RWPE2 (cell line): ENCODE measurements at regions not wholly inside any gene's neighbourhood (a gene's known extent, or its start where the extent isn't known, plus 50 kb on each side); places are given as distances from the start of the nearest gene placed in this dataset.
"Not testable (repeated sequence)": the region's sequence is repeated elsewhere in the genome, so short reads cannot be mapped to it uniquely, and the experiment has no call there.

ENCODE experiments used
- ATAC-seq: fragments of 200-7000 bp; cut with Tn5 transposase; 3 replicates; pipeline ENCODE4 v1.9.1; 2021; ENCODE audit warnings: low read depth
- DNase-seq: peaks from one replicate; pipeline ENCODE4 v3.0.0-alpha.2; 2020; ENCODE audit warnings: low spot score
- H3K27ac ChIP-seq: fragments of 450-650 bp; 2 replicates; pipeline ENCODE4 v1.5.1; 2017; ENCODE audit warnings: mild to moderate bottlenecking; ENCODE audit not compliant: poor library complexity, severe bottlenecking
- H3K27me3 ChIP-seq: fragments of 250-450 bp; sonication (Bioruptor Pico); 2 replicates; pipeline ENCODE4 v1.5.1; 2021; ENCODE audit warnings: mild to moderate bottlenecking, moderate library complexity; ENCODE audit not compliant: insufficient read depth, poor library complexity, severe bottlenecking
- H3K36me3 ChIP-seq: fragments of 250-450 bp; sonication (Bioruptor Pico); 2 replicates; pipeline ENCODE4 v1.5.1; 2020; ENCODE audit warnings: low read depth, mild to moderate bottlenecking, moderate library complexity
- H3K4me1 ChIP-seq: fragments of 250-450 bp; sonication (Bioruptor Pico); 2 replicates; pipeline ENCODE4 v1.5.1; 2021; ENCODE audit warnings: mild to moderate bottlenecking, moderate library complexity; ENCODE audit not compliant: insufficient read depth, poor library complexity, severe bottlenecking
- H3K4me3 ChIP-seq: fragments of 250-450 bp; sonication (Bioruptor Pico); 2 replicates; pipeline ENCODE4 v1.5.1; 2021; ENCODE audit warnings: mild to moderate bottlenecking, moderate library complexity; ENCODE audit not compliant: severe bottlenecking
- H3K9me3 ChIP-seq: fragments of 250-450 bp; sonication (Bioruptor Pico); 2 replicates; pipeline ENCODE4 v1.5.1; 2021; ENCODE audit warnings: mild to moderate bottlenecking, moderate library complexity; ENCODE audit not compliant: severe bottlenecking
- CTCF ChIP-seq: fragments of 450-650 bp; IDR thresholded peaks from one replicate; pipeline ENCODE4 v1.5.1; 2017; ENCODE audit warnings: mild to moderate bottlenecking, moderate library complexity; ENCODE audit not compliant: poor library complexity, severe bottlenecking

- Histone ChIP-seq H3K4me1 (no peaks in the 10 kb centered on the region), H3K36me3 (no peaks in the 10 kb centered on the region), H3K4me3 (no peak overlapping the region), H3K27ac (no peak overlapping the region), H3K27me3 (no peaks in the 10 kb centered on the region), H3K9me3 (no peaks in the 10 kb centered on the region)
- DNase-seq (no peak), ATAC-seq (no peak)
- TF ChIP-seq CTCF, result no peak
Observed at GRCh38 chr3:3446251-3446650, 266.8 kb upstream of the CRBN start.

- no peak overlapping the region for H3K4me3 ChIP-seq
- H3K27ac ChIP-seq, result no peak overlapping the region
- H3K27me3 ChIP-seq, result no peaks in the 10 kb centered on the region
- H3K36me3 ChIP-seq, result no peaks in the 10 kb centered on the region
- H3K9me3 ChIP-seq, result no peaks in the 10 kb centered on the region
- TF ChIP-seq CTCF, result no peak
- ATAC-seq (no peak), DNase-seq (no peak)
- no peaks in the 10 kb centered on the region for H3K4me1 ChIP-seq
Observed at GRCh38 chr3:3443482-3443881, 264.0 kb upstream of the CRBN start.

GRCh38 chr3:3433711-3434110 lies 254.2 kb upstream of the CRBN start:
- Histone ChIP-seq H3K36me3 (no peaks in the 10 kb centered on the region), H3K27me3 (no peaks in the 10 kb centered on the region), H3K4me3 (no peak overlapping the region), H3K27ac (no peak overlapping the region), H3K9me3 (no peaks in the 10 kb centered on the region), H3K4me1 (no peaks in the 10 kb centered on the region)
- DNase-seq (no peak), ATAC-seq (no peak)
- no peak for TF ChIP-seq CTCF

- H3K4me1 ChIP-seq, result no peaks in the 10 kb centered on the region
- no peak for DNase-seq
- H3K27ac ChIP-seq, result no peak overlapping the region
- no peak for TF ChIP-seq CTCF
- no peaks in the 10 kb centered on the region for H3K27me3 ChIP-seq
- ATAC-seq, result no peak
- no peak overlapping the region for H3K4me3 ChIP-seq
- no peaks in the 10 kb centered on the region for H3K36me3 ChIP-seq
- H3K9me3 ChIP-seq, result no peaks in the 10 kb centered on the region
Observed at GRCh38 chr3:3429841-3430240, 250.3 kb upstream of the CRBN start.

- not testable (repeated sequence) for H3K4me1 ChIP-seq, H3K9me3 ChIP-seq, H3K36me3 ChIP-seq, H3K27ac ChIP-seq, DNase-seq, H3K27me3 ChIP-seq, ATAC-seq, H3K4me3 ChIP-seq
Observed at GRCh38 chr3:3407707-3408106, 228.2 kb upstream of the CRBN start.

GRCh38 chr3:3405131-3405530 lies 225.6 kb upstream of the CRBN start:
- Histone ChIP-seq H3K27me3 (no peaks in the 10 kb centered on the region), H3K9me3 (no peaks in the 10 kb centered on the region), H3K4me3 (no peak overlapping the region), H3K27ac (no peak overlapping the region), H3K4me1 (no peaks in the 10 kb centered on the region), H3K36me3 (no peaks in the 10 kb centered on the region)
- ATAC-seq, result no peak
- no peak for TF ChIP-seq CTCF
- no peak for DNase-seq
